H9 (cell line): ENCODE measurements at regions not wholly inside any gene's neighbourhood (a gene's known extent, or its start where the extent isn't known, plus 50 kb on each side); places are given as distances from the start of the nearest gene placed in this dataset.

Experiments
- DNase-seq: peaks from one replicate; pipeline ENCODE4 v3.0.0-alpha.2; 2017
- H2AFZ ChIP-seq: one replicate; pipeline ENCODE4 v1.6.1; 2013; ENCODE audit warnings: mild to moderate bottlenecking, low read length, control low read depth, moderate library complexity
- H2AK5ac ChIP-seq: 2 replicates; pipeline ENCODE4 v1.6.1; 2013; ENCODE audit warnings: low read length, control low read depth, mixed read lengths; ENCODE audit not compliant: insufficient read length
- H2BK120ac ChIP-seq: one replicate; pipeline ENCODE4 v1.6.1; 2013; ENCODE audit warnings: low read depth, mild to moderate bottlenecking, low read length, control low read depth, inconsistent platforms; ENCODE audit not compliant: poor library complexity, severe bottlenecking
- H2BK12ac ChIP-seq: 2 replicates; pipeline ENCODE4 v1.6.1; 2013; ENCODE audit warnings: low read length, control low read depth, mixed read lengths, low read depth; ENCODE audit not compliant: insufficient read length
- H2BK15ac ChIP-seq: 2 replicates; pipeline ENCODE4 v1.6.1; 2013; ENCODE audit warnings: low read depth, low read length, control low read depth
- H2BK20ac ChIP-seq: one replicate; pipeline ENCODE4 v1.6.1; 2013; ENCODE audit warnings: low read depth, mild to moderate bottlenecking, low read length, control low read depth, inconsistent platforms; ENCODE audit not compliant: poor library complexity, severe bottlenecking
- H2BK5ac ChIP-seq: 2 replicates; pipeline ENCODE4 v1.6.1; 2013; ENCODE audit warnings: low read length, control low read depth, mixed read lengths; ENCODE audit not compliant: insufficient read length
- H3K14ac ChIP-seq: 2 replicates; pipeline ENCODE4 v1.6.1; 2013; ENCODE audit warnings: low read length, control low read depth; ENCODE audit not compliant: insufficient read depth
- H3K18ac ChIP-seq: 2 replicates; pipeline ENCODE4 v1.6.1; 2013; ENCODE audit warnings: low read depth, mild to moderate bottlenecking, mixed read lengths, low read length, control low read depth; ENCODE audit not compliant: insufficient read length
- H3K23ac ChIP-seq: 2 replicates; pipeline ENCODE4 v1.6.1; 2013; ENCODE audit warnings: low read length, control low read depth, mixed read lengths, low read depth; ENCODE audit not compliant: insufficient read length
- H3K23me2 ChIP-seq: 2 replicates; pipeline ENCODE4 v1.6.1; 2013; ENCODE audit warnings: low read depth, mild to moderate bottlenecking, mixed read lengths, low read length, control low read depth; ENCODE audit not compliant: insufficient read length, poor library complexity, severe bottlenecking
- H3K27ac ChIP-seq: 2 replicates; pipeline ENCODE4 v1.5.1; 2013; ENCODE audit warnings: low read length, control low read depth, mixed read lengths, low read depth; ENCODE audit not compliant: insufficient read length
- H3K27me3 ChIP-seq: 2 replicates; pipeline ENCODE4 v1.6.1; 2013; ENCODE audit warnings: low read length, control low read depth, inconsistent platforms; ENCODE audit not compliant: insufficient read depth
- H3K4ac ChIP-seq: 2 replicates; pipeline ENCODE4 v1.6.1; 2013; ENCODE audit warnings: low read depth, mild to moderate bottlenecking, control low read depth, inconsistent platforms, low read length, moderate library complexity
- H3K4me1 ChIP-seq: 2 replicates; pipeline ENCODE4 v1.6.1; 2013; ENCODE audit warnings: low read length, control low read depth, inconsistent platforms; ENCODE audit not compliant: insufficient read depth
- H3K4me2 ChIP-seq: 2 replicates; pipeline ENCODE4 v1.6.1; 2013; ENCODE audit warnings: low read length, control low read depth, mixed read lengths; ENCODE audit not compliant: insufficient read length, insufficient read depth
- H3K56ac ChIP-seq: 2 replicates; pipeline ENCODE4 v1.6.1; 2013; ENCODE audit warnings: low read depth, mild to moderate bottlenecking, mixed read lengths, low read length, control low read depth; ENCODE audit not compliant: insufficient read length
- H3K79me1 ChIP-seq: 2 replicates; pipeline ENCODE4 v1.6.1; 2013; ENCODE audit warnings: low read depth, mild to moderate bottlenecking, moderate library complexity, low read length, control low read depth, inconsistent platforms; ENCODE audit not compliant: insufficient read depth, poor library complexity, severe bottlenecking
- H3K79me2 ChIP-seq: 2 replicates; pipeline ENCODE4 v1.6.1; 2013; ENCODE audit warnings: low read length, control low read depth, inconsistent platforms; ENCODE audit not compliant: insufficient read depth
- H3K9ac ChIP-seq: 2 replicates; pipeline ENCODE4 v1.6.1; 2013; ENCODE audit warnings: low read length, control low read depth, mixed read lengths; ENCODE audit not compliant: insufficient read length; ENCODE audit errors: extremely low read depth
- H3K9me3 ChIP-seq: one replicate; pipeline ENCODE4 v1.6.1; 2013; ENCODE audit warnings: low read depth, low read length, inconsistent platforms; ENCODE audit not compliant: control insufficient read depth
- H3T11ph ChIP-seq: one replicate; pipeline ENCODE4 v1.6.1; 2013; ENCODE audit warnings: mild to moderate bottlenecking, low read length, control low read depth, inconsistent platforms
- H4K20me1 ChIP-seq: one replicate; pipeline ENCODE4 v1.6.1; 2013; ENCODE audit not compliant: control insufficient read depth, insufficient read length, insufficient read depth
- H4K5ac ChIP-seq: 2 replicates; pipeline ENCODE4 v1.6.1; 2013; ENCODE audit warnings: low read depth, mild to moderate bottlenecking, mixed read lengths, low read length, control low read depth; ENCODE audit not compliant: insufficient read length
- H4K8ac ChIP-seq: replicated peaks from 2 replicates; pipeline ENCODE4 v1.6.1; 2013; ENCODE audit warnings: low read length, control low read depth, mixed read lengths, low read depth; ENCODE audit not compliant: insufficient read length
- H4K91ac ChIP-seq: 2 replicates; pipeline ENCODE4 v1.6.1; 2013; ENCODE audit warnings: low read depth, mild to moderate bottlenecking, moderate library complexity, mixed read lengths, low read length, control low read depth; ENCODE audit not compliant: insufficient read length
- H3K27ac Mint-ChIP-seq, 3 experiments: 2 replicates in 2 of 3; 3 replicates in 1 of 3; pipeline ENCODE4 v1.8.0; 2020 to 2021; ENCODE audit warnings: mixed read lengths in 3 of 3, mild to moderate bottlenecking in 1 of 3, moderate library complexity in 1 of 3
- H3K27me3 Mint-ChIP-seq: 2 replicates; pipeline ENCODE4 v1.8.0; 2021; ENCODE audit warnings: low read depth, mild to moderate bottlenecking, moderate library complexity, mixed read lengths
- H3K36me3 Mint-ChIP-seq, 3 experiments: 2 replicates in 2 of 3; 3 replicates in 1 of 3; pipeline ENCODE4 v1.8.0; 2020 to 2021; ENCODE audit warnings: low read depth in 3 of 3, mixed read lengths in 3 of 3; ENCODE audit not compliant: insufficient read depth in 1 of 3
- H3K4me1 Mint-ChIP-seq, 2 experiments: 2 replicates each; pipeline ENCODE4 v1.8.0; 2020; ENCODE audit warnings: mixed read lengths in 2 of 2
- H3K4me3 Mint-ChIP-seq, 2 experiments: 2 replicates in 1 of 2; 3 replicates in 1 of 2; pipeline ENCODE4 v1.8.0; 2020 to 2021; ENCODE audit warnings: mild to moderate bottlenecking in 2 of 2, mixed read lengths in 2 of 2, moderate library complexity in 1 of 2
- H3K9me3 Mint-ChIP-seq, 2 experiments: 2 replicates in 1 of 2; 3 replicates in 1 of 2; pipeline ENCODE4 v1.8.0; 2020; ENCODE audit warnings: mild to moderate bottlenecking in 2 of 2, mixed read lengths in 2 of 2, moderate library complexity in 1 of 2
- TF ChIP-seq, protein P1 (sequence below): fragments of 200-600 bp; sonication (generic); conservative IDR thresholded peaks from 3 replicates; pipeline ENCODE4 v1.8.0; 2021; ENCODE audit warnings: antibody characterized with exemption, mild to moderate bottlenecking

DNA sequence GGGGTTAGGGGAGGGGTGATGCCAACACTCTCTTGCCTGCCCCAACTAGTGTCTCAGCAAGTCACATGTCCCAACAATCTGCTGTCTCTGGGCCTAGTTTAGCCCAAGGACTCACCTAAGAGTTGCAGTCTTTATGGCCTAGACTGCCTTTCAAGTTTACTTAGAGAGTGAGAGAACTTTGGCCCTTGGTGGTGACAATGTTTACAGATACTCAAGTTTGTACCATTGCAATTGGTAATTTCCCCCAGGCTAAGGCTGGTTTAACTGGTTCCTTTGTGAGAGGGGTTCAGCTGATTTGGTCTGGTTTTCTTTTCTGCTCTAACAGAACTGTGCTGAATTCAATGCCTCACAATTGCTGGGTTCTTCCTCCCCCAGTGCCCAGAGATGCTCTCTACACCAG lies 1279.9 kb upstream of the EYS start:
- no peak overlapping the region for H2BK20ac ChIP-seq
- TF ChIP-seq, protein P1, sequence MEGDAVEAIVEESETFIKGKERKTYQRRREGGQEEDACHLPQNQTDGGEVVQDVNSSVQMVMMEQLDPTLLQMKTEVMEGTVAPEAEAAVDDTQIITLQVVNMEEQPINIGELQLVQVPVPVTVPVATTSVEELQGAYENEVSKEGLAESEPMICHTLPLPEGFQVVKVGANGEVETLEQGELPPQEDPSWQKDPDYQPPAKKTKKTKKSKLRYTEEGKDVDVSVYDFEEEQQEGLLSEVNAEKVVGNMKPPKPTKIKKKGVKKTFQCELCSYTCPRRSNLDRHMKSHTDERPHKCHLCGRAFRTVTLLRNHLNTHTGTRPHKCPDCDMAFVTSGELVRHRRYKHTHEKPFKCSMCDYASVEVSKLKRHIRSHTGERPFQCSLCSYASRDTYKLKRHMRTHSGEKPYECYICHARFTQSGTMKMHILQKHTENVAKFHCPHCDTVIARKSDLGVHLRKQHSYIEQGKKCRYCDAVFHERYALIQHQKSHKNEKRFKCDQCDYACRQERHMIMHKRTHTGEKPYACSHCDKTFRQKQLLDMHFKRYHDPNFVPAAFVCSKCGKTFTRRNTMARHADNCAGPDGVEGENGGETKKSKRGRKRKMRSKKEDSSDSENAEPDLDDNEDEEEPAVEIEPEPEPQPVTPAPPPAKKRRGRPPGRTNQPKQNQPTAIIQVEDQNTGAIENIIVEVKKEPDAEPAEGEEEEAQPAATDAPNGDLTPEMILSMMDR = no peak
- no peaks in the 10 kb centered on the region for H4K20me1 ChIP-seq
- no peaks in the 10 kb centered on the region for H3K27me3 ChIP-seq
- no peak overlapping the region for H2BK12ac ChIP-seq
- no peak overlapping the region for H2BK15ac ChIP-seq
- no peaks in the 10 kb centered on the region for H3K79me2 ChIP-seq
- H3K4me2 ChIP-seq = no peak overlapping the region
- no peak overlapping the region for H3K9ac ChIP-seq
- no peaks in the 10 kb centered on the region for H3K23me2 ChIP-seq
- no peak overlapping the region for H3K14ac ChIP-seq
- H3K23ac ChIP-seq = no peak overlapping the region
- no peak overlapping the region for H2AFZ ChIP-seq
- Mint-ChIP-seq H3K4me3 (no peak overlapping the region), H3K27ac (peak overlapping the region in 1 of 3 experiments; percentile 15; a peak in 1 of 7 replicates), H3K9me3 (peaks cover 18 to 22% of the 10 kb centered on the region in 2 experiments), H3K4me1 (no peaks in the 10 kb centered on the region), H3K36me3 (peaks cover 3 to 16% (median 6%) of the 10 kb centered on the region in 3 experiments; a peak in 4 of 7 replicates), H3K27me3 (no peaks in the 10 kb centered on the region; the same call in 1 of the 2 replicates)
- no peak overlapping the region for H3K4ac ChIP-seq
- H3K79me1 ChIP-seq = no peaks in the 10 kb centered on the region
- no peak overlapping the region for H4K91ac ChIP-seq
- H2AK5ac ChIP-seq = no peak overlapping the region
- H3K9me3 ChIP-seq = no peaks in the 10 kb centered on the region
- no peak for DNase-seq
- H4K5ac ChIP-seq = no peak overlapping the region
- H4K8ac ChIP-seq = no peak overlapping the region
- H2BK120ac ChIP-seq = no peak overlapping the region
- H3K18ac ChIP-seq = no peak overlapping the region
- no peaks in the 10 kb centered on the region for H3K4me1 ChIP-seq
- no peak overlapping the region for H3K27ac ChIP-seq
- no peak overlapping the region for H2BK5ac ChIP-seq
- no peak overlapping the region for H3K56ac ChIP-seq
- no peak overlapping the region for H3T11ph ChIP-seq
